ENCODE measurements at regions not wholly inside any gene's neighbourhood (a gene's known extent, or its start where the extent isn't known, plus 50 kb on each side); places are given as distances from the start of the nearest gene placed in this dataset.
A peak's percentile ranks its signal among the peaks of the same experiment; 100 is the strongest.
"Not testable (repeated sequence)": the region's sequence is repeated elsewhere in the genome, so short reads cannot be mapped to it uniquely, and the experiment has no call there.

DNA sequence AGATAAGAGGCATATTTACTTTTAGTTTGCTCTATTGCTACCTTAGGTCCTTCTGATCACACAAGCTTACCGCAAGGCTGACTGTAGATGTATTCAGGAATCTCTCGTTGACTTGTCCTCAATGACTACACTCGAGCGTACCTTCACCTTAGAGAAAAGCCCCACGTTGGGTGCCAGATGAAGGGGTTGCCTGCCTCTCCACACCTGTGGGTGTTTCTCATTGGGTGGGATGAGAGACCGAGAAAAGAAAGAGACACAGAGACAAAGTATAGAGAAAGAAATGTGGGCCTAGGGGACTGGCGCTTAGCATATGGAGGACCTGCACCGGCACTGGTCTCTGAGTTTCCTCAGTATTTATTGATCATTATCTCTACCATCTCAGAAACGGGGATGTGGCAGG, 51.8 kb downstream of the ASCL4 start:
- no peak overlapping the region for H3K4me3 ChIP-seq (ENCODE audit: low read depth, low read length)
- no peak for DNase-seq (ENCODE audit: low read depth)

DNA sequence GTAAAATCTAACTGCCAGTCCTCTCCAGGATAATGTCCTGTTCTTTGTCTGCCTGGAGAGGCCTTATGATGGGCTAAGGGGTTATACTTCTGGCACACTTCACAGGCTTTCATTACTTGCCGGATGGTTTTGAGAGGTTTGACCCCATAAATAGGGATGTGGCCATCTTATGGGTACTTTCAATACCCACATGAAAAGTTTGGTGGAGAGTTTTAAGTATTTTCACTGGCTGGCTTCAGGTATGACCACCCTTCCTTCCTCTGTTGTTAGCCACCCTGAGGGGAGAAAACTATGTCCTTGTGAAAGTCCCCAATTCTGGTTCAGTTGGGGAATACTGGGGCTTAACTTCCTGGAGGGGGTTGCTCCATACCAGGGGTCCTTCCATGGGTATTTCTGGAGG, 54.8 kb downstream of the ASCL4 start:
- H3K4me3 ChIP-seq (ENCODE audit: low read depth, low read length), result no peak overlapping the region
- no peak for DNase-seq (ENCODE audit: low read depth)

DNA sequence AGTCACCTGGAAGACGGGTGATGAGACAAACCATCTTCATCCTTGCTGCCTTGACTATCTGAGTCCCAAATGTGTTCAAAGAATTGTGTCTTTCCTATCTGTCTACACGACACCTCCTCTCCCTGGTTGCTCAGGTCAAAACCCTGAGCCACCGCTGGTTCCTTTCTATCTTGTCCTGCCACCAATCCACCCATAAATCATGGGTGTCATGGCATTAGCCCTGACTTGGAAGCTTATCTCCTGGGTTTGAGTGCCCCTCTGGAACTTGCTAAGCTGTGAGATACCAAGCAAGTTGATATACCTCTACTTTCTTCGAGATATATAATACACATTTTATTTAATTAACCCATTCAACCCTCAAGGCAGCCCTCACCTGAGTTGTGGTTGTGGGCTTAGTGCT, 57.9 kb downstream of the ASCL4 start:
- DNase-seq (ENCODE audit: low read depth), result no peak

DNA sequence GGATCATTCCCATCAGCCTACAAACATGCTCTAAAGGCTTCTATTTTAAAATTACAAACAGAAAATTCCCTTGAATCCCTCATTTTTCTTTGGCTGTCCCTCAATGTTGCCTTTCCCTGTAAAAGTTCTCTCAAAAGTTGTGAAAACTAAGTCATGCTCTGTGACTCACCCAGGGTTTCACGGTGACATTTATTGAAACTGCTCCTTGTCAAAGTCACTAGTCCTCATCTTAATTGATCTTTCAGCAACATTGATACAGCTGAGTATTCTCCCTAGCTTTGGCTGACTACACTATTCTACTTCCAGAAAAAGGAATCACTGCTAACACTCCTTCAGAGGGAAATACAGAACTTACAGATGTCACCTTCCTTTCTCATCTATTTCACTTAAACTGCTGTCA, 65.7 kb downstream of the ASCL4 start:
- no peak overlapping the region for H3K4me3 ChIP-seq (ENCODE audit: low read depth, low read length)
- DNase-seq (ENCODE audit: low read depth), result no peak

More for the DNA sequence above, 57.9 kb downstream of the ASCL4 start:
- H3K4me3 ChIP-seq (ENCODE audit: low read depth, low read length), result no peak overlapping the region

DNA sequence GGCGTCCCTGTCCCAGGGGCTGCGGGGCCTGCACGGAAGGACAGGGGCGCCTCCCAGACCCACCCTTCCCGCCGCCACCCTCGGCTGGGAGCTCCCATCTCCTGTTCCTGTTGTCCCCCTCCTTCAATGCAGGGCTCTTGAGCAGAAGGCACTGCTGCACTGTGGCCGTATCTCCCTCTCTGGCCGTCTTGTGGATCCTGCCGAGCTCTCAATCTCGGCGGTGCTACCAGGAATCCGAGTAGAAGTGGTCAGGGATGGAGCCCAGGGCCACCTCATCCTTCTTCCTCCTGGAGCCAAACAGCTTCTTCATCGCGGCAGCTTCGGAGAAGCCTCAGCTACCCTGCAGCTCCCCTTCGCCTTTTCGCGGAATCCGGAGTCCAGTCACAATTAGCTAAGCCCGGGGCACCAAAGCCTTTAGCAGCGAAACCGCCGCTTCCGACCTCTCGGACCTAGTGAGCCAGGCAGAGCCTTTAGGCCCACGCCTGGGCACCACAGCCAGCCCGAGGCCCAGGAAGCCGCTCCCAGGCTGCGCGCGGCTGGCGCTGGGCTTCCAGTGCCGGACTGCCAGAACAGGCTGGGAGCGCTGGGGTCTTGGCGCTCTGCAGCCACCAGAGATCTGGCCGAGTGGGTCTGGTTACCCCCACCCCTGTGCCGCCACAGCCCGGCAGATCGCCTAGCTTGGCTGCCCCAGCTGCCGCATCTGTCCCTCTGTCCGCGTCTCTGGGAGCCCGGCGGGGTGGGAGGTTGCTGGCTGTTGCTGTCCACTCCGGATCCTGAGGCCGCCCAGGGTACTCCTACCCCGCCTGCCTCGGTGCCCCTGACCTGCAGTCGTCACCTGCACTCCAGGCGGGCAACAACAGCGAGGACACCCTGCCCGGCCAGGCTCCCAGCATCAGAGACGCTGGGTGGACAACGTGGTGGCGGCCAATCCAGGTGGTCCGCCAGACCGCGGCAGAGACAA, 69.1 kb downstream of the ASCL4 start:
- peak overlapping the region; percentile 28 for H3K4me3 ChIP-seq (ENCODE audit: low read depth, low read length)
- no peak for DNase-seq (ENCODE audit: low read depth)

DNA sequence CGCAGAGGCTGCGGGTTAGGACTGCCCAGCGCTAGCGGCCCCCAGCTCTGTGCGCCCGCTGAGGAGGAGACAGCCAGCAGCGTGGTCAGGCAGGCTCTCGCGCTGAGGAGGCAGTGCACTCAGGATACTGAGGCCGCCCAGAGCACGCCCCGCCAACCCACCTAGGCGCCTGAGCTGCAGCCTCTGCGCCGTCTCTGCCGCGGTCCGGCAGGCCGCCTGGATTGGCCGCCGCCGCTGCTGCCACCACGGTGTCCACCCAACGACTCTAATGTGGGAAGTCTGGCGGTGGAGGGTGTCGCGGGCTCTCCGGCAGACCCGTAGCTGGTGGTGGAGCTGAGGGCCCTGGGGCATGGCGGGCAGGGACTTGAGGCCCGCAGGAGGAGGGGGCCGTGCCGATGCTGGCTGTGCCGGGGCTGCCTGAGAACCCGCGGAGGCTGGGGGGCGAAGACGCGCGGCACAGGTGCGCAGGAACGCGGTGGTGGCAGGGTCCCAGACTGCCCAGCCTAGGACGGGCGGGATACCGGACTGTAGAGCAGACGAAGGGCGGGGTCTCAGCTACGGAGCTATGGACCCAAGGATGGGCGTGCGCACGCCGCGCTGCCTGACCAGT, 69.9 kb downstream of the ASCL4 start:
- DNase-seq (ENCODE audit: low read depth), result no peak

DNA sequence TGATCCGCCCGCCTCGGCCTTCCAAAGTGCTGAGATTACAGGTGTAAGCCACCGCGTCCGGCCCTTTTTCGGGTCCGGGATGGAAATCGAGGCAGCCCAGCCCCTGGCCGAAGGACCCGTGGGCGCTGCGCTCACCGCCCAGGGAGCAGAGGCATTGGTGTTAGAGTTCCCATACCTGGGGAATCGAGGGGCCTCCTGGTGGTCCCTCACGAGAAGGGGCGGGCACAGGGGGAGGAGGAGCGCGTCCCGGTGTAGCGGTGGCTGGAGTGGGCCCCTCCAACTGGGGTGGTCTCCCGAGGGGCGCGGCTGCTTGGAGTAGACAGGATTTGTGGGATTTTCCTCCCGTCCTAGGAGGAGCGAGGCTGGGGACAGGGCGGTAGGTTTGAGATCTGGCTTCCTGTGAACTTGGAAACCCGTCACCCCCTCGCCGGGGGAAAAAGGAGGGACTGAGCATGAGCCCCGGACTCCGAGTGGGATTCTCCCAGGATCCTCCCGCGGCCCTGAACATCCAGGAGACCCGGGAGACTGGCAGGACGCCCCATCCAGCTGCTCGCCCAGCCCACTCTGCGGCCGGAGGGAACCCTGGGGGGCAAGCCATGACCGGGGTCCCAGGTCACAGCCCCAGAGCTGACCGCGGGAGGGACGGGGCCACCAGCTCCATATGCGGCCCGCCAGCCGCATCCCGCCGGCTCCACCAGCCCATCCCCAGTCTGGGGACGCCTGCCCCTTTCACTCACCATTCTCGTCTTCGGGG, 70.9 kb downstream of the ASCL4 start:
- DNase-seq (ENCODE audit: low read depth), result no peak
- no peak overlapping the region for H3K4me3 ChIP-seq (ENCODE audit: low read depth, low read length)

More for the DNA sequence above, 69.9 kb downstream of the ASCL4 start:
- H3K4me3 ChIP-seq (ENCODE audit: low read depth, low read length), result peak overlapping the region; percentile 28

DNA sequence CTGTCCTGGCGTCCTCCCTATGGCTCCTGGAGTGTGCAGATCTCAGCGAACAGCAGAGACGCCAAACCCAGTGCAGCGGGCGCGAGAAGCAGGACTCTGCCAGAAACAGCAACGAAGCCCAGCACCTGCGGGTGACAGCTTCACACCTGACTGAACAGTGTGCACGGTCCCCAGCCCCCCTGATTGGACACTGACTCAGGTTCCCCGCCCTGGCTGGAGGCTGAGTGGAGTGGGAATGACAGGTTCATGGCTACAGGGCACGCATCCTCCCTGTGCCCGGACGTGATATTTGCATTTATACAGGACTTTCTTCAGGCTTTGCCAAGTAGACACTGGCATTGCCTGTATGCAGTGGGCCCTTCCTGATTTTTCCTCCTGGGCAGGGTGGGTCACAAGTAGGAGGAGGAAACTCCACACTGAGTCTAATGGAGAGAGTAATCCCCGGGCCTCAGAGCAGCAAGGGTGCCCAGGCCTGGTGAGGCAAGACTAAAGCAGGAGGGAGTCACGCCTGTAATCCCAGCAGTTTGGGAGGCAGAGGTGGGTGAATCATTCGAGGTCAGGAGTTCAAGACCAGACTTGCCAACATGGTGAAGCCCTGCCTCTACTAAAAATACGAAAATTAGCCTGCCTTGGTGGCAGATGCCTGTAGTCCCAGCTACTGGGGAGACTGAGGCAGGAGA, 71.6 kb downstream of the ASCL4 start:
- DNase-seq (ENCODE audit: low read depth), result no peak
- no peak overlapping the region for H3K4me3 ChIP-seq (ENCODE audit: low read depth, low read length)

DNA sequence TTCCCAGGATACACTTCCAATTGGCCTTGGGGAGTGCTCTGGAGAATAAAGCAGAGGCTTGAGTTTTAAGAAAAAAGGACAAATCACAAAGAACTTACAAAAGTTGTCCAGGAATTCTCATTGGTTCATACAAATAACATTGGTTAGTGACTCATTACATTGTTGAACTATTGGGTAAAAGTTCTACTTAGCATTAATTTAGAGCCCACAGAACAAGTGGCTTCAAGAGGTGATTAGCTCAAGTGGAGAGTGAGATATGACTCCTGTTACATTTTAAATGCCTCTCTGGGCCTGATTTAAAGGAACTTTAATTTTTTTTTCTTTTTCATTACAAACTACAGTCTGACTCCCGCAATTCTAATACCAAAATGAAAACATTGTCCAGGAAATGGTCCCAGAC, 72.9 kb downstream of the ASCL4 start:
- no peak for DNase-seq (ENCODE audit: low read depth)
- H3K4me3 ChIP-seq (ENCODE audit: low read depth, low read length), result no peak overlapping the region

DNA sequence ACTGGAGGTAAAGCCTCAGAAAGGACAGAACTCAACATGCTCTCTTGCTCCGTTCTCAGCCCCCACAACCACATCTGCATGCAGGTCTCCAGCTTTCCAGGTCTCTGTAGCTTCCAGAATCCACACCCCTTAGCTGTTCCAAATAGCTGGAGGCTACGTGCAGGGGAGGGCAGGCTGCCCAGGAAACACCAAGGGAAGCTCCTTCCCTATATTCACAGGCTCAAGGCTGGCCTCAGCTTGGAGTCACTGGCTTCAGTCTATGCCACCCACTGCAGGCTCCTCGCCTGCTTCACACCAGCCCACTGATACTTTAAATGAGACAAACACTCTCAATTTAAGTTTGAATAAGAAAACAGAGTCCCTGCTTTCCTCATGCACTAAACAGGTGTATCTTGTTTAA, 73.3 kb downstream of the ASCL4 start:
- DNase-seq (ENCODE audit: low read depth), result no peak
- no peak overlapping the region for H3K4me3 ChIP-seq (ENCODE audit: low read depth, low read length)

DNA sequence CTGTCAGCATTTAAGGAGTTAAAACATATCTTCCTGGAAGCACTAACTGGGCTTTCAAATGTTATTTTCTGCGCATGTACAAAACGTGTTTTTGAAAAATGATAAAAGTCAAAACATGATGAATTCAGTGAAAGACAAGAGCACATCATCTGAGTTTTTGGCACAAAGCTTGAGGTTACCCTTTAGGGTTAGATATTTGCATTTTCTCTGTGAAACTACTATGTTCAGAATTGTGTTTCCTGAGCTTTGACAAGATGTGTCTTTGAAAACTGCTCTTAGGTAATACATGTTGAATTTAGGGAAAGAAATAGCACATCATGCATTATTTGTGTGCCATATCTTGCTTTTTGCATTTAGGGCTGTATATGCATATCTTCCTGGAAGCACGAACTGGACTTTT, 79.0 kb downstream of the ASCL4 start:
- no peak for DNase-seq (ENCODE audit: low read depth)
- H3K4me3 ChIP-seq (ENCODE audit: low read depth, low read length), result no peak overlapping the region

DNA sequence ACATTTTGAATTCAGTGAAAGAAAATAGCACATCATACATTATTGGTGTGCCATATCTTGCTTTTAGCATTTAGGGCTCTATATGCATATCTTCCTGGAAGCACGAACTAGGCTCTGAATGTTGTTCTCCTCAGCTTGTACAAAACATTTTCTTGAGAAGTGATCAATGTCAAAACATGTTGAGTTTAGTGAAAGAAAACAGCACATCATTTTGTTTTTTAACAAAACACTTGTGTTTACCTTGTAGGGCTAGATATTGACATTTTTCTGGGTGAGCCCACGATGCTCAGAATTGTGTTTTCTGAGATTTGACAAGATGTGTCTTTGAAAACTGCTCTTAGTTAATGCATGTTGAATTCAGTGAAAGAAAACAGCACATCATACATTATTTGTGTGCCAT, 81.0 kb downstream of the ASCL4 start:
- no peak for DNase-seq (ENCODE audit: low read depth)
- no peak overlapping the region for H3K4me3 ChIP-seq (ENCODE audit: low read depth, low read length)

DNA sequence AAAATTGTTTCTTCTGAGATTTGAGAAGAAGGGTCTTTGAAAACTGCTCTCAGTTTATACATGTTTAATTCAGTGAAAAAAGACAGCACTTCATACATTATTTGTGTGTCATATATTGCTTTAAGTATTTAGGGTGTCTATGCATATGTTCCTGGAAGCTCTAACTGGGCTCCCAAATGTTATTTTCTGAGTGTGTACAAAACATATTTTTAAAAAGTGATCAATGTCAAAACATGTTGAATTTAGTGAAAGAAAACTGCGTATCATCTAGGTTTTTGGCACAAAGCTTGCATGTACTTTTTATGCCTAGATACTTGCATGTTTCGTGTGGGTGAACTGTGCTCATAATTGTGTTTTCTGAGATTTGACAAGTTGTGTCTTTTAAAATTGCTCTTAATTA, 81.6 kb downstream of the ASCL4 start:
- H3K4me3 ChIP-seq (ENCODE audit: low read depth, low read length), result no peak overlapping the region
- DNase-seq (ENCODE audit: low read depth), result no peak

DNA sequence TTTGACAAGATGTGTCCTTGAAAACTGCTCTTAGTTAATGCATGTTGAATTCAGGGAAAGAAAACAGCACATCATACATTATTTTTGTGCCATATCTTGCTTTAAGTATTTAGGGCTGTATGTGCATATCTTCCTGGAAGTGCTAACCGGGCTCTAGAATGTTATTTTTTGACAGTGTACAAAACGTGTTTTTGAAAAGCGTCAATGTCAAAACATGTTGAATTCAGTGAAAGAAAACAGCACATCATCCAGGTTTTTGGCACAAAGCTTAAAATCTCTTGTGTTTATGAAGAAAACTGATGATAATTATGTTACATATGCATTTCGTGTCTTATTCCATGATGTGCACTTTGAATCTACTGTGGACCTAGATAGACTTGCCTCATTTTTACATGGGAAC, 82.7 kb downstream of the ASCL4 start:
- DNase-seq (ENCODE audit: low read depth), result no peak
- H3K4me3 ChIP-seq (ENCODE audit: low read depth, low read length), result no peak overlapping the region

DNA sequence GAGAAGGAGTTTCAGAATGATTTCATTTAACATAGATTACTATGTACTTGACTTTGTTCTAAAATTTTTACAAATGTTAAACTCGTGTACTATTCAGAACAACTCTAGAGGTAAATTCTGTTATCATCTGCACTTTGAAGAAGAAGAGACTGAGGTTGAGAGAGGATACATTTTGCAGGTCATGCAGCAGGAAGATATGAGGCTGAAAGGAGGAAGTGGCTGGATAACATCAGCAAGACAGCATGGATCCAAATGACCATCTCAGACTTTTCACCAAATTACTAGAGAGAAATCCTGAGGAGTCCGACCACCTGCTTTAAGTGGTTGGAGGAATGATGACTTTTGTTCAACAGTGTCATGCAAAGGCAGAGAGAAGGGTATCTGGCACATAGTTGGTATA, 84.9 kb downstream of the ASCL4 start:
- H3K4me3 ChIP-seq (ENCODE audit: low read depth, low read length), result no peak overlapping the region
- DNase-seq (ENCODE audit: low read depth), result no peak

DNA sequence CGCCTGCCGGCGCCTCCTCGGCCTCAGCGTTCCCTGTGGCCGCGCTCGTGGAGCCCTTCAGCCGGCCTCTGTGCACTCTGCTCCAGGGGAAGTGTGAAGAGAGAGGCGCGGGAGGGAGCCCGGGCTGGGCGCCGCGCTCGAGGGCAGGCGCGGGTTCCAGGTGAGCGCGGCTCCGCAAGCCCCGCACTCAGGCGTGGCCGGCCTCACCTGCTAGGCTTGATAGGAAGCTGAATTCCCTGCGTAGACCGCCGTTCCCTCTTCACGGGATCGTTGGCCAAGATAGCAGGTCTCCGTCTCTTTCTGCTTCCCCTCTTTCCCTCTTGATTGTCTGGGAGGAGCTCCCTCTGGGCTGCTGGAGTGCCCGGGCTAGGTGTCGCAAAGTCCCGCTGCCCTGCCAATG, 89.7 kb downstream of the ASCL4 start:
- H3K4me3 ChIP-seq (ENCODE audit: low read depth, low read length), result no peak overlapping the region
- DNase-seq (ENCODE audit: low read depth), result no peak

DNA sequence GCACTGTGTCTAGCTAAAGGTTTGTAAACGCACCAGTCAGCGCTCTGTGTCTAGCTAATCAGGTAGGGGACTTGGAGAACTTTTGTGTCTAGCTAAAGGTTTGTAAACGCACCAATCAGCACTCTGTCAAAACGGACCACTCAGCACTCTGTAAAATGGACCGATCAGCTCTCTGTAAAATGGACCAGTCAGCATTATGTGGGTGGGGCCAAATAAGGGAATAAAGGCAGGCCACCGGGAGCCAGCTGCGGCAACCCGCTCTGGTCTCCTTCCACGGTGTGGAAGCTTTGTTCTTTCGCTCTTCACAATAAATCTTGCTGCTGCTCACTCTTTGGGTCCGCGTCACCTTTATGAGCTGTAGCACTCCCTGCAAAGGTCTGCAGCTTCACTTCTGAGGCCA, 90.2 kb downstream of the ASCL4 start:
- not testable (repeated sequence) for H3K4me3 ChIP-seq (ENCODE audit: low read depth, low read length); DNase-seq (ENCODE audit: low read depth)

DNA sequence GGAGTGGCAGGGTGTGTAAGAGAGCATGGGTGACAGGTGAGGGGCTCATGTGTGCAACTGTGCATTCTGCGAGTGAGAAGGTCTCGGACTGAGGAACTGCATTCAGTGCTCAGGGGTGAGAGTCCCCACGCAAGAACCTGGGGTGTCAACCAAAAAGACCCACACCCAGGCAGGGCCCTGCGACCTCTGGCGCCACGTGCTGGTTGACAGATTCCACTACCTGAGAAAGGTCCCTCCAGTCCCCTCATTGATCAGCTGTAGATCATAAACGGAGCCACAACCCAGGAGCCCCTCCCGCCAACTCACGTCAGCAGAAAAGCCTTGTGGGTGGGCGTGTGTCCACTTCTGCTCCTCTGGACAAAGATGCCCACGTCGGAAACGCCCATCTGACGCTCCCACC, 98.7 kb downstream of the ASCL4 start:
- no peak overlapping the region for H3K4me3 ChIP-seq (ENCODE audit: low read depth, low read length)
- DNase-seq (ENCODE audit: low read depth), result no peak

DNA sequence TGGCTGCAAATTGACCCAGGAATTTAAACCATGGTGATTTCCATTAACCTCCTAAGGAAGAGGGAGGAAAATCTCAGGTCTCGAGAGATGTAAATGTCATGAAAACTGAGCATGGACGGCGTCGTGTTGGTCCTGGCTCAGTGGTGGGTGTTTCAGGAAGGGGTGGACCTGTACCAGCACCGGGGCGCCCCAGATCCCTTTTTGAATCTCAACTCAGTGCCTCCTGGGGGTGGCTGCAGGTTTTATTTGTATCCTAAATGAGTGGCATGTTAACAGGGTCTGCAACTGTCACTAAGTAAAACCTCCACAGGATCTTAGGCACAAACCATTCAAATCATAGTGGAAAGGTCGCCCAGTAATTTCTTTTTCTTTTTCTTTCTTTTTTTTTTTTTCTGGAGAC, 101.3 kb downstream of the ASCL4 start:
- no peak overlapping the region for H3K4me3 ChIP-seq (ENCODE audit: low read depth, low read length)
- no peak for DNase-seq (ENCODE audit: low read depth)

Measured in skeletal muscle cell (primary cell).